ENCODE measurements at regions not wholly inside any gene's neighbourhood (a gene's known extent, or its start where the extent isn't known, plus 50 kb on each side); places are given as distances from the start of the nearest gene placed in this dataset.

- DNase-seq = no peak
- Histone ChIP-seq H3K36me3 (no peaks in the 10 kb centered on the region), H3K4me3 (no peak overlapping the region), H3K27me3 (no peaks in the 10 kb centered on the region), H3K4me1 (ENCODE audit: insufficient read depth) (no peaks in the 10 kb centered on the region), H3K9me3 (no peaks in the 10 kb centered on the region), H3K27ac (no peak overlapping the region)
- intact Hi-C loops (cut with DNase I) = no loop called here
- no peak for TF ChIP-seq EP300 (IDR thresholded peaks at IDR 0.05)
- TF ChIP-seq, protein P1, sequence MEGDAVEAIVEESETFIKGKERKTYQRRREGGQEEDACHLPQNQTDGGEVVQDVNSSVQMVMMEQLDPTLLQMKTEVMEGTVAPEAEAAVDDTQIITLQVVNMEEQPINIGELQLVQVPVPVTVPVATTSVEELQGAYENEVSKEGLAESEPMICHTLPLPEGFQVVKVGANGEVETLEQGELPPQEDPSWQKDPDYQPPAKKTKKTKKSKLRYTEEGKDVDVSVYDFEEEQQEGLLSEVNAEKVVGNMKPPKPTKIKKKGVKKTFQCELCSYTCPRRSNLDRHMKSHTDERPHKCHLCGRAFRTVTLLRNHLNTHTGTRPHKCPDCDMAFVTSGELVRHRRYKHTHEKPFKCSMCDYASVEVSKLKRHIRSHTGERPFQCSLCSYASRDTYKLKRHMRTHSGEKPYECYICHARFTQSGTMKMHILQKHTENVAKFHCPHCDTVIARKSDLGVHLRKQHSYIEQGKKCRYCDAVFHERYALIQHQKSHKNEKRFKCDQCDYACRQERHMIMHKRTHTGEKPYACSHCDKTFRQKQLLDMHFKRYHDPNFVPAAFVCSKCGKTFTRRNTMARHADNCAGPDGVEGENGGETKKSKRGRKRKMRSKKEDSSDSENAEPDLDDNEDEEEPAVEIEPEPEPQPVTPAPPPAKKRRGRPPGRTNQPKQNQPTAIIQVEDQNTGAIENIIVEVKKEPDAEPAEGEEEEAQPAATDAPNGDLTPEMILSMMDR (IDR thresholded peaks at IDR 0.05) = no peak
- TF ChIP-seq POLR2A (IDR thresholded peaks at IDR 0.05) = no peak
- WGBS, 3 donors = 79 to 82% (median 82%) methylated on average over 24 of the region's 24 CpGs
Measured at GRCh38 chr10:131751827-131752775, 148.7 kb upstream of the PPP2R2D start.

GRCh38 chr10:131753336-131753735, 147.5 kb upstream of the PPP2R2D start:
- intact Hi-C loops (cut with DNase I) = no loop called here
- Histone ChIP-seq H3K9me3 (no peaks in the 10 kb centered on the region), H3K36me3 (no peaks in the 10 kb centered on the region), H3K4me1 (ENCODE audit: insufficient read depth) (no peaks in the 10 kb centered on the region), H3K4me3 (no peak overlapping the region), H3K27me3 (no peaks in the 10 kb centered on the region), H3K27ac (no peak overlapping the region)
- 37 to 58% (median 53%) methylated on average over 7 of the region's 7 CpGs for WGBS, 3 donors
- no peak for DNase-seq
- TF ChIP-seq, protein P1 (IDR thresholded peaks at IDR 0.05) = no peak
- no peak for TF ChIP-seq POLR2A (IDR thresholded peaks at IDR 0.05)
- TF ChIP-seq EP300 (IDR thresholded peaks at IDR 0.05) = no peak

DNA sequence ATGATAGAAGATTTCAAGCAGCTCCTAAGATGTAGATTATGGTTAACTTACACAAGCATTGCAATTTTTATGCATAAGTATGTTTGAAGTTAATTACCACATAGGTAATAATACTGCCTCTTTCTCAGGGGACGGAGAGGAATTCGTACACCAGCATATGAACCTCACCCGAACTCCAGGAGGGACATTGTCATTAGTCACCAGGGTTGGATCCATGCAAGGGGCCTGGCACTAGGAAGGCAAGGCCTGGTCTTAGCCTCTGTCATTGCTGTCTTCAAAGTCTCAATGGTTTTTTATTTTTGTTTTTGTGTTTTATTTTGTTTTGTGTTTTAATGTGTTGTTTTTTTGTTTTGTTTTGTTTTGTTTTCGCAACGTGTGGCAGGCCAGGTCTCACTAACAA, 145.6 kb upstream of the PPP2R2D start:
- H3K4me3 ChIP-seq = no peak overlapping the region
- H3K27me3 ChIP-seq = no peaks in the 10 kb centered on the region
- intact Hi-C loops (cut with DNase I) = no loop called here
- no peaks in the 10 kb centered on the region for H3K9me3 ChIP-seq
- no peak overlapping the region for H3K27ac ChIP-seq
- WGBS, 3 donors = 78 to 87% (median 84%) methylated on average over 5 of the region's 5 CpGs
- TF ChIP-seq, protein P1 (IDR thresholded peaks at IDR 0.05) = no peak
- TF ChIP-seq EP300 (IDR thresholded peaks at IDR 0.05) (no peak), POLR2A (IDR thresholded peaks at IDR 0.05) (no peak)
- H3K4me1 ChIP-seq (ENCODE audit: insufficient read depth) = no peaks in the 10 kb centered on the region
- DNase-seq = no peak
- no peaks in the 10 kb centered on the region for H3K36me3 ChIP-seq

GRCh38 chr10:131757285-131758058, 143.3 kb upstream of the PPP2R2D start:
- TF ChIP-seq, protein P1 (IDR thresholded peaks at IDR 0.05) = no peak
- TF ChIP-seq POLR2A (IDR thresholded peaks at IDR 0.05) (no peak), EP300 (IDR thresholded peaks at IDR 0.05) (no peak)
- H3K9me3 ChIP-seq = no peaks in the 10 kb centered on the region
- no peak for DNase-seq
- WGBS, 3 donors = 76 to 80% (median 77%) methylated on average over 20 of the region's 20 CpGs
- no peak overlapping the region for H3K27ac ChIP-seq
- H3K27me3 ChIP-seq = no peaks in the 10 kb centered on the region
- no peaks in the 10 kb centered on the region for H3K4me1 ChIP-seq (ENCODE audit: insufficient read depth)
- no peaks in the 10 kb centered on the region for H3K36me3 ChIP-seq
- no peak overlapping the region for H3K4me3 ChIP-seq
- intact Hi-C loops (cut with DNase I) = no loop called here
